ENCODE measurements at regions not wholly inside any gene's neighbourhood (a gene's known extent, or its start where the extent isn't known, plus 50 kb on each side); places are given as distances from the start of the nearest gene placed in this dataset.

DNA sequence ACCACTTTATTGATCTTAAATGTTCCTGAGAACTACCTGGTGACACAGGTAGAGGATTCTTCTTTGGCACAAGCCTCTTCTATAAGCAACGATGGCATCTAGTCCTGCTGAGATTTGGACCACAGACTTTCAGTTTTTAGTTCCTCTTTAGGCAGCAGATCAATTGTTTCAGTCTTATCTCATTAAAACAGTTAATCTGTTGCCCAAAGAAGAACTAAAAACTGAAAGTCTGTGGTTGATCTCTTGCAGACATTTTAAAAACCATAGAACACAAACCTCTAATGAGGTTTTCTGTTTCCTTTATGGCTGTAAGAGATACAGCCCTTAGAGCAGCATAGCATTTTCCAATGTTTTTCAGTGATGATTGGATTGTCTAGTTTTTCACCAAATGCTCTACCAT is 480.9 kb downstream of the MTRR start:
- intact Hi-C loops (cut with DNase I), result no loop called here
- no peak for DNase-seq (ENCODE audit: low spot score)

DNA sequence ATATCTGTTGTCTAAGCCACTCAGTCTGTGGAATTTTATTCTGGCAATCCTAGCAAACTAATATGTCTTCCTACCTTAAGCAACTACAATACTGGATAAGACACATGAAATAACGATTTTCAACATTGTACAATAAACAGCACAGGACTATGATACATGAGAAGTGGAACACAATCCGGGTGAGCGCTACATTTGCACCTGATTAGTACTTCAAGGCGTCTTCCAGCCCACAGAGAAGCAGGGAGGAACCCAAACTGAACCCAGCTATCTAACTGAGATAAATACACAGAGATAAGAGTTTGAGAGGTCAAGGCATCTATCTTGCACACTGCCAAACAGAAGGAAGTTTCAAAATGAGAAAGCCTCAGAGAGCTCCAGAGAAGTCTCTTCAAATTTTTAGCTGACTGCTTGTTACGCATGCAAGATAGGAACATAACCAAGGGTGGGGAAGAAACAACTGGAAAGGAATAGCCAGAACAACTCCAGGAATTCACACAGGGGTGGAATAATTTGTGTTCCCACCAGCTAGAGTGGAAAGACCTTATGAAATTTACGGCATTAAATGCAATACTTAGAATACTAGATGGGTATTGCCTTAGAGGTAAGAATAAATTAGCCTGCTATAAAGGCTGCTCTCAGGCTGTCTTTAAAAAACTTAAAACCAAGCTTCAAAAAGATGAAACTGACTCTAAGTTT is 481.8 kb downstream of the MTRR start:
- no peak for DNase-seq (ENCODE audit: low spot score)
- intact Hi-C loops (cut with DNase I), result no loop called here

- DNase-seq (ENCODE audit: low spot score), result no peak
- intact Hi-C loops (cut with DNase I), result no loop called here
Observed at GRCh38 chr5:8355981-8356380, 487.0 kb downstream of the MTRR start.

DNA sequence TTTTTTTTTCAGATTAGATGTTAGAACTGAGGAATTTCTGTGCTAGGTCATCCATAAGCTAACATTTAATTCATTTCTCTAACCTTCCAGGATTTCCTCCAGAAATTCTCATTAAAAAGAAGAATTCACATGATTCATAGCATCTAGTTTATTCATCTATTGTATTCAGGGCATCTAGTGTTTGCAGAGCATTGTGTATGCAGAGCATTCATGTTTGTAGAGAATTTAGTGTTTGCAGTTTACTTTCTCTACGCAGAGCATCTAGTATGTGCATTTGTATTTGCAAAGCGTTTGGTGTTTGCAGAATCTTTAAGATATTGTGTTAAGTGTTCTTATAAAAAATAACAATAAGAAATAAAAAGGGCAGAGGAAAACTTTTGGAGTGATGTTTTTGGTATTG is 491.1 kb downstream of the MTRR start:
- DNase-seq (ENCODE audit: low spot score), result no peak
- intact Hi-C loops (cut with DNase I), result no loop called here

GRCh38 chr5:8362495-8362894 is 493.5 kb downstream of the MTRR start:
- DNase-seq (ENCODE audit: low spot score), result no peak
- intact Hi-C loops (cut with DNase I), result no loop called here

DNA sequence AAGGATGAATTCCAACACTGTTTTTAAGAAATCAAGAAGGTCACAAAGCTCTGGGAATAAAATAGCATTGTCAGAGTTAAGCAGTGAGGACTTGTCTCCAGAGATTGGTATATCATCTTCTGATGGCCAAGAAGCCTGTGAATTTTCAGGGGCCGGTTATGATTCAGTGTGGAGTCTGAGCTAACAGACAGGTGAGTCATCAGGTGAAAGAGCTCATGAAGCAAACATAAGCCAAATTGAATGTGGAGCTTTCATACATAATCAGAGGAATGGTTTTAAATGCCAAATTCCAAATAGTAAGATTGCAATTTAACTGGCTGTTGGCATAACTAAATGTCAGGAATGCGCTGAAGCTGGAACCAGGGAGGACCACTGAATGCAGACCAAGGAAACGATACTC is 494.2 kb downstream of the MTRR start:
- no peak for DNase-seq (ENCODE audit: low spot score)
- intact Hi-C loops (cut with DNase I), result no loop called here

GRCh38 chr5:8366266-8366665 is 497.3 kb downstream of the MTRR start:
- DNase-seq (ENCODE audit: low spot score), result no peak
- intact Hi-C loops (cut with DNase I), result no loop called here

DNA sequence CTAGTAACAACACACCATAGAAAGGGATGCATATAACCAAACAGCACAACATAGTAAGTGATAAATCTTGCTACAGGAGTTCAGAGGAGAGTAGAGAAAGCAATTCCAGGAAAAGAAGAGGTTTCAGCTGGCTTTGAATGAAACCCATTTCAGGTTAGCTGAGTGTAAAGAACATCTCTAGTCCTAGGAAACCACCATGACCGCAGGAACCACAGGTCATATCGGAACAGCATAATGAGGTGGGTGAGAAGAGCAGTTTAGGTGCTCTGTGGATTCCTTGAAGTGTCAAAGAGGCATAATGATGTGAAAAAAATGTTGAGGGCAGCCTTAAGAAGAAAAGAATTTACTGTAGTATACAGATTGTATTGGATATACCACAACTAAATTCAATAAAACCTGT is 507.5 kb downstream of the MTRR start:
- no peak for DNase-seq (ENCODE audit: low spot score)
- intact Hi-C loops (cut with DNase I), result loop anchor here in 1 of 2 donors (10.0 kb wide), 1 partner anchor 1398 kb away; no protein-coding TSS in a partner anchor

GRCh38 chr5:8381972-8382371 is 513.0 kb downstream of the MTRR start:
- no peak for DNase-seq (ENCODE audit: low spot score)
- intact Hi-C loops (cut with DNase I), result no loop called here

GRCh38 chr5:8382456-8382855 is 513.5 kb downstream of the MTRR start:
- intact Hi-C loops (cut with DNase I), result no loop called here

GRCh38 chr5:8383616-8384015 is 514.7 kb downstream of the MTRR start:
- intact Hi-C loops (cut with DNase I), result no loop called here
- no peak for DNase-seq (ENCODE audit: low spot score)

More at GRCh38 chr5:8382456-8382855, 513.5 kb downstream of the MTRR start:
- no peak for DNase-seq (ENCODE audit: low spot score)

DNA sequence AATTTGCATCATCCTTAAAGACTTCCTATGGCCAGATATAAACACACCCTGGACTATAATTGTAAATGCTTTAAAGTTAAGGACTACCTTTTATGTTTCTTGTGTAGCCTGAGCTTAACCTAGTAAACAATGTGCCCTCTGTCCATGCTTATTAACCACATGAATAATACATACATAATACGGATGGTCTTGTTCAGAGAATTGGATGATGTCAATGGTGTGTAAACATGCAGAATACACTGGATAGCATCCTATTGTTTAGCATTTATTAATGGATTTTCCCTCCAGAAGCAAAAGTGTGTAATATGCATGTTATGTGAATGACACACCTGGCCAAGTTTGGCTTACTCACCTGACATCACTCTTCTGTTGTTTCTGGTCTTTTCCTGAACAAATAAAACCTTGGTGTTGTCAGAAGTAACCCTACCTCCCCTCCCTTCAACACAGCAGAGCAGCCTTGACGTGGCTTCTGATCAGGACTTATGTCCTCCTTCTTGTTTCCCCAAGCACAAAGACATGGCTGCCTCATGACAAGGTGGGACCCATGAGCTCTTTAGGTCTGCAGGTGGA is 517.9 kb downstream of the MTRR start:
- intact Hi-C loops (cut with DNase I), result no loop called here

GRCh38 chr5:8391911-8392310 is 523.0 kb downstream of the MTRR start:
- intact Hi-C loops (cut with DNase I), result no loop called here
- no peak for DNase-seq (ENCODE audit: low spot score)

More for the DNA sequence above, 517.9 kb downstream of the MTRR start:
- DNase-seq (ENCODE audit: low spot score), result no peak

DNA sequence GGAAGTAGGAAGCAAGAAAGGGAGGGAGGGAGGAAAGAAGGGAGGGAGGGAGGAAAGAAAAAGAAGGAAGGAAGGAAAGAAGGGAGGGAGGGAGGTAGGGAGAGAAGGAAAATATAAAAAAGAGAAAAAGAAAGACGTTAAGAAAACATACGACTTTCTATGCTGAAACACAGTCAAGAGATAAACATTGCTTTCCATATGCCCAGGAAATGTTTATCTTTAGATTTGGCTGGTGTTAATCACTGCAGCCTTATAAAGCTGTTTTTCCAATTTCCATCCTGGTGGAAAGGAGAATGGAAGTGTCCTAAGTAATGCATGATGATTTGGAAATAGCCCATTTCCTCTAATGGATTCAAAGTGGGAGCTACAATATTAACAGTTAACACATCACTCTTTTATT is 524.3 kb downstream of the MTRR start:
- intact Hi-C loops (cut with DNase I), result no loop called here
- DNase-seq (ENCODE audit: low spot score), result no peak

GRCh38 chr5:8394965-8395364 is 526.0 kb downstream of the MTRR start:
- intact Hi-C loops (cut with DNase I), result no loop called here

GRCh38 chr5:8396246-8396645 is 527.3 kb downstream of the MTRR start:
- intact Hi-C loops (cut with DNase I), result no loop called here
- DNase-seq (ENCODE audit: low spot score), result no peak

More at GRCh38 chr5:8394965-8395364, 526.0 kb downstream of the MTRR start:
- DNase-seq (ENCODE audit: low spot score), result no peak

DNA sequence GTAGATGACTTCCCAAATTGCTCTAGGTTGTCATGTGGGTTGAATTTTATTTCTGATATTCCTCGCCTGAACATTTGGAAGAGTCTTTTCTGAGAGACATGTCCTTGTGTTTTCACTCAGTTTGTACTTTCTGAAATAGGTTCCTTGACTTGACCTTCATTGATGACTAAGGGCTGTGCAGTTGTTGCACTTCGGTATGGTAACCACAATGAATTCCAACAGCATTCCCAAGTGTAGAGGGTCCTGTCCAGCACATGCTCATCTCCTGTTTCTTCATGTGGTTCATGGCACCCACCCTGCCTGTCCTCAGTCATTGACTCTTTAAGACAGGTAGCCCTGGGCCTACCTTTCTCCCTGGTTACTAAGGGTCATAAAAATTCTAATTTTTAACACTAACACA is 527.8 kb downstream of the MTRR start:
- intact Hi-C loops (cut with DNase I), result no loop called here
- DNase-seq (ENCODE audit: low spot score), result no peak

- intact Hi-C loops (cut with DNase I), result no loop called here
- no peak for DNase-seq (ENCODE audit: low spot score)
Observed at GRCh38 chr5:8399471-8399870, 530.5 kb downstream of the MTRR start.

DNA sequence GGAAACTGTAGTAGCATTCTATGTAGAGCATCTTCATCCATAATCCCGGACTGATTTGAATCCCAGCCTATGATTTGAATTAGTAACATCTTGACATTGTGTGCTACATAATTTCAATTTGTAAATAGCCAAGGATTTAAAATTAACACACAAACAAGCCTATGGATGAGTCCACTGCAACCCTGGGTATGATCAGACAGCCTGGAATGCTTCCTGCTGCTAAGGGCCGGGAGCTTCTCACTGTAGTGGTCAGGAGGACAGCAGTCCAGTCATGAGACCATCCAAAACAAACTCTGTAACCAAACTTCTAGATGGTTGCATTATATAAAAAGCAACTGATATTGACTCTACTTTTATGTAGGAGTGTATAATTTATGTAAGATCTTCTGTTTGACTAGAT is 539.3 kb downstream of the MTRR start:
- DNase-seq (ENCODE audit: low spot score), result no peak
- intact Hi-C loops (cut with DNase I), result no loop called here

DNA sequence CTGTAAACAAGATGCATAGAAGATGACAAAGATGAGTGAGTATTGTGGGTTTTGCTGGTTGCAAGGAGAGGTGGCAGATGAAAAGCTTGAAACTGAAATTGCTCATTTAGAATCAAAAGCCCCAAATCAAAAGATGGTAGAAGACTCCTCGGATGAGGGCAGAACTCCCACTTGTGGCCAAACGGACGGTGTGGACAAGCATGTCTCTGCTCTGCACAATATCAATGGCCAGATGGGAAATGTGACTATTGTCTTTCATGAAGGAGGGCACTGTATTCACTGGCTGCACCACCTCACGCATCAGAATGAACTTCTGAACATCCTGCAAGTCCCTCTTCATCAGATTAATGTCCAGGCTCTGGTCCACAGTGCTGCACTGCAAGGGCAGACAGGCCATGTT is 541.7 kb downstream of the MTRR start:
- intact Hi-C loops (cut with DNase I), result no loop called here
- DNase-seq (ENCODE audit: low spot score), result no peak

DNA sequence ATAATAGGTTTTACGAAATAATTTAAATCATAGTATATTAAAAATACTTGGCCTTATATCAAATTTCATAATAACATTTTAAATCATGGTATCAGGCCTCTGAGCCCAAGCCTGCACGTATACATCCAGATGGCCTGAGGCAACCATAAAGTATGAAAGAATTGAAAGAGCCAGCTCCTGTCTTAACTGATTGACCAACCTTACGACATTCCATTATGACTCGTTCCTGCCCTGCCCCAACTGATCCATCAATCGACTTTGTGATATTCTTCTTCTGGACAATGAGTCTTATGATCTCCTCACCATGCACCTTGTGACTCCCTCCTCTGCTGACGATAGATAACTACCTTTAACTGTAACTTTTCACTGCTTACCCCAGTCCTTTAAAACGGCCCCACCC is 545.0 kb downstream of the MTRR start:
- intact Hi-C loops (cut with DNase I), result no loop called here
- no peak for DNase-seq (ENCODE audit: low spot score)

Data from posterior vena cava (tissue), 2 donors.